Liver (tissue), 7 donors: ENCODE measurements at regions not wholly inside any gene's neighbourhood (a gene's known extent, or its start where the extent isn't known, plus 50 kb on each side); places are given as distances from the start of the nearest gene placed in this dataset.

Experiments used
- DNase-seq: peaks from one replicate; pipeline ENCODE4 v3.0.0-alpha.2; 2017; ENCODE audit warnings: low spot score
- H3K27ac ChIP-seq, 2 donors: one replicate each; pipeline ENCODE4 v1.7.0; 2013; ENCODE audit warnings: inconsistent platforms in 2 of 2, low read length in 2 of 2, control low read depth in 1 of 2, low read depth in 1 of 2, mild to moderate bottlenecking in 1 of 2
- H3K27me3 ChIP-seq, 4 donors: one replicate each; pipeline versions ENCODE4 v1.6.1 to v1.7.0; 2013; ENCODE audit warnings: low read length in 3 of 4, inconsistent platforms in 1 of 4, mild to moderate bottlenecking in 1 of 4, moderate library complexity in 1 of 4; ENCODE audit not compliant: control insufficient read depth in 4 of 4, insufficient read depth in 4 of 4
- H3K36me3 ChIP-seq, 4 donors: one replicate each; pipeline versions ENCODE4 v1.6.1 to v1.7.0; 2013; ENCODE audit warnings: low read length in 3 of 4, mild to moderate bottlenecking in 3 of 4, low read depth in 1 of 4, moderate library complexity in 1 of 4; ENCODE audit not compliant: control insufficient read depth in 4 of 4, insufficient read depth in 3 of 4
- H3K4me1 ChIP-seq, 4 donors: one replicate each; pipeline versions ENCODE4 v1.6.1 to v1.7.0; 2013; ENCODE audit warnings: low read length in 3 of 4, mild to moderate bottlenecking in 3 of 4, moderate library complexity in 1 of 4; ENCODE audit not compliant: control insufficient read depth in 4 of 4, insufficient read depth in 4 of 4
- H3K4me3 ChIP-seq, 3 donors: one replicate each; pipeline versions ENCODE4 v1.6.1 to v1.7.0; 2013; ENCODE audit warnings: low read length in 3 of 3, control low read depth in 1 of 3, low read depth in 1 of 3, mild to moderate bottlenecking in 1 of 3
- H3K9ac ChIP-seq, 2 donors: one replicate each; pipeline ENCODE4 v1.7.0; 2013; ENCODE audit warnings: low read length in 2 of 2, mild to moderate bottlenecking in 2 of 2, moderate library complexity in 2 of 2, control low read depth in 1 of 2, low read depth in 1 of 2
- H3K9me3 ChIP-seq, 4 donors: one replicate each; pipeline versions ENCODE4 v1.6.1 to v1.7.0; 2013; ENCODE audit warnings: low read length in 3 of 4; ENCODE audit not compliant: control insufficient read depth in 4 of 4
- EGR1 ChIP-seq, 2 donors: IDR thresholded peaks; 2 replicates each; pipeline ENCODE4 v1.6.1; 2016 to 2018; ENCODE audit warnings: antibody characterized with exemption in 2 of 2, low read depth in 2 of 2
- FOXA2 ChIP-seq: IDR thresholded peaks from 2 replicates; pipeline ENCODE4 v1.6.1; 2016; ENCODE audit warnings: antibody characterized with exemption
- JUND ChIP-seq, 2 donors: IDR thresholded peaks; 2 replicates each; pipeline ENCODE4 v1.6.1; 2016; ENCODE audit warnings: antibody characterized with exemption in 2 of 2
- MAX ChIP-seq: IDR thresholded peaks from 2 replicates; pipeline ENCODE4 v1.6.1; 2016; ENCODE audit warnings: antibody characterized with exemption
- NR2F2 ChIP-seq: IDR thresholded peaks from 2 replicates; pipeline ENCODE4 v1.6.1; 2016; ENCODE audit warnings: antibody characterized with exemption
- RAD21 ChIP-seq, 2 donors: IDR thresholded peaks; 2 replicates each; pipeline ENCODE4 v1.6.1; 2016; ENCODE audit warnings: antibody characterized with exemption in 2 of 2, mild to moderate bottlenecking in 2 of 2
- RXRA ChIP-seq, 2 donors: IDR thresholded peaks; 2 replicates each; pipeline ENCODE4 v1.6.1; 2017 to 2018; ENCODE audit warnings: antibody characterized with exemption in 2 of 2, mild to moderate bottlenecking in 1 of 2
- SP1 ChIP-seq: IDR thresholded peaks from 2 replicates; pipeline ENCODE4 v1.6.1; 2018; ENCODE audit warnings: antibody characterized with exemption, mild to moderate bottlenecking
- TAF1 ChIP-seq: conservative IDR thresholded peaks from 2 replicates; pipeline ENCODE4 v1.6.1; 2016; ENCODE audit warnings: antibody characterized with exemption, mild to moderate bottlenecking
- WGBS: extraction: QIAGEN DNeasy Blood & Tissue Kit; methylation state at CpG from one replicate; pipeline ENCODE4 v1.1.7; 2013; 5-methylcytosine and 5-hydroxymethylcytosine counted together
- TF ChIP-seq, protein P1 (sequence below): IDR thresholded peaks from 2 replicates; pipeline ENCODE4 v1.6.1; 2016; ENCODE audit warnings: antibody characterized with exemption, mild to moderate bottlenecking
- donor health status: healthy.
- donor health status: healthy.
- donor health status: healthy.
- donor health status: healthy.

GRCh38 chr3:153762411-153763235 is 358.6 kb upstream of the ARHGEF26 start:
- DNase-seq = no peak
- H3K27me3 ChIP-seq = no peaks in the 10 kb centered on the region
- no peak overlapping the region for H3K27ac ChIP-seq
- no peaks in the 10 kb centered on the region for H3K36me3 ChIP-seq
- H3K9me3 ChIP-seq = no peaks in the 10 kb centered on the region
- 91% methylated on average over 6 of the region's 6 CpGs for WGBS
- H3K9ac ChIP-seq = no peak overlapping the region
- no peak for TF ChIP-seq MAX
- no peak for TF ChIP-seq SP1
- TF ChIP-seq, protein P1, sequence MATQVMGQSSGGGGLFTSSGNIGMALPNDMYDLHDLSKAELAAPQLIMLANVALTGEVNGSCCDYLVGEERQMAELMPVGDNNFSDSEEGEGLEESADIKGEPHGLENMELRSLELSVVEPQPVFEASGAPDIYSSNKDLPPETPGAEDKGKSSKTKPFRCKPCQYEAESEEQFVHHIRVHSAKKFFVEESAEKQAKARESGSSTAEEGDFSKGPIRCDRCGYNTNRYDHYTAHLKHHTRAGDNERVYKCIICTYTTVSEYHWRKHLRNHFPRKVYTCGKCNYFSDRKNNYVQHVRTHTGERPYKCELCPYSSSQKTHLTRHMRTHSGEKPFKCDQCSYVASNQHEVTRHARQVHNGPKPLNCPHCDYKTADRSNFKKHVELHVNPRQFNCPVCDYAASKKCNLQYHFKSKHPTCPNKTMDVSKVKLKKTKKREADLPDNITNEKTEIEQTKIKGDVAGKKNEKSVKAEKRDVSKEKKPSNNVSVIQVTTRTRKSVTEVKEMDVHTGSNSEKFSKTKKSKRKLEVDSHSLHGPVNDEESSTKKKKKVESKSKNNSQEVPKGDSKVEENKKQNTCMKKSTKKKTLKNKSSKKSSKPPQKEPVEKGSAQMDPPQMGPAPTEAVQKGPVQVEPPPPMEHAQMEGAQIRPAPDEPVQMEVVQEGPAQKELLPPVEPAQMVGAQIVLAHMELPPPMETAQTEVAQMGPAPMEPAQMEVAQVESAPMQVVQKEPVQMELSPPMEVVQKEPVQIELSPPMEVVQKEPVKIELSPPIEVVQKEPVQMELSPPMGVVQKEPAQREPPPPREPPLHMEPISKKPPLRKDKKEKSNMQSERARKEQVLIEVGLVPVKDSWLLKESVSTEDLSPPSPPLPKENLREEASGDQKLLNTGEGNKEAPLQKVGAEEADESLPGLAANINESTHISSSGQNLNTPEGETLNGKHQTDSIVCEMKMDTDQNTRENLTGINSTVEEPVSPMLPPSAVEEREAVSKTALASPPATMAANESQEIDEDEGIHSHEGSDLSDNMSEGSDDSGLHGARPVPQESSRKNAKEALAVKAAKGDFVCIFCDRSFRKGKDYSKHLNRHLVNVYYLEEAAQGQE = no peak
- TF ChIP-seq TAF1 = no peak
- no peak for TF ChIP-seq RXRA (IDR thresholded peaks at IDR 0.05)
- H3K4me3 ChIP-seq = no peak overlapping the region
- H3K4me1 ChIP-seq = no peaks in the 10 kb centered on the region

DNA sequence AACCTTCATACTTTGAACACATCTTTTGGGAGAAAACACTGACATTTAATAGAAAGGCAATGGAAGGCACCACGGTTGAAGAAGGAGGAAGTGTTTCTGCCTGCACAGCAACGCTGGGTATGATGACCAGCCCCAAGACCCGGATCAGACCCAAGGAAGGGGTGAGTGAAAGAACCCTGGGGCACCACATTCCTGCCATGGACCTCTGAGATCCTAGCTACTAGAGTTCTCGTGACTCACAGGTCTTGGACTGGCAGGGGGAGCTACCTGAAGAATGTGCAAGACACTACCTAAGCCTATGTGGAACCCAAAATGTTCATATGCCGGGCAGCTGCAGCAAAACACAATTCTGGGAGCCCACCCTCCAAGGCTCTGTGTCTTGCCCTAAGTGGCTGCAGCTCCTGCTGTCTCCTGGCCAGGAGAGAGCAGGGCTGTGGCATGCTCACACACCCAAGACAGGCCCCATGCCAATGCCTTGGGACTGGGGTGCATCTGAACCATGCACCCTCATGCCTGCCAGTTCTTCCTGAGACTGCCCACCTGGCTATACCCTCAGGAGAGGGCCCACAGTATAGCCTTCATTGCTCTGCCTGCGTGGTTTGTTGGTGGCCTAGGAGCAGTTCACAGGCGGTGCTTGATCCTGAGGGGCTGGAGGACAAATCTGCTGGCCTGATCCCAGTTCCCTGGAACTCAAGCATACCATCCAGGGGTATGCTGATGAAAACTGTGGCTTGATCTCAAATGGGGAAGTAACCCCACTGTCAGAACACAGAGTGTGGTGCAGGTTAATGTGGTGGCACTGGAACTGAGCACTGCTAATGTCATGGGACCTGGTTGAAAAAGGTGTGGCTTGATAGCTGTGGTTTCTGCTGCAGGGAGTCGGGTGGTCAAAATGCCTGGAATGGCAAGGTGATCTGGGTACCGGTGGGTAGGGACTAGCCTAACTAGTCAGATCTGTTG is 353.3 kb upstream of the ARHGEF26 start:
- Histone ChIP-seq H3K4me3 (no peak overlapping the region), H3K27me3 (peaks cover 0 to 5% (median 0%) of the 10 kb centered on the region in 4 donors), H3K9me3 (no peaks in the 10 kb centered on the region), H3K36me3 (no peaks in the 10 kb centered on the region), H3K27ac (no peak overlapping the region), H3K9ac (no peak overlapping the region), H3K4me1 (no peaks in the 10 kb centered on the region)
- WGBS = 88% methylated on average over 9 of the region's 9 CpGs
- no peak for DNase-seq
- TF ChIP-seq NR2F2 (no peak), RAD21 (IDR thresholded peaks at IDR 0.05) (no peak), EGR1 (IDR thresholded peaks at IDR 0.05; ENCODE audit: low read depth in 2 of 2) (no peak), JUND (IDR thresholded peaks at IDR 0.05) (no peak), TAF1 (no peak), FOXA2 (no peak), RXRA (IDR thresholded peaks at IDR 0.05) (no peak)
